T-helper 2 cell treated with Interferon-gamma antibody and Interleukin-4, amounts not matched to agents 5 μg/mL and 100 μg/mL, for 36 hours (primary cell): ENCODE measurements at regions not wholly inside any gene's neighbourhood (a gene's known extent, or its start where the extent isn't known, plus 50 kb on each side); places are given as distances from the start of the nearest gene placed in this dataset.

Experiments used
- DNase-seq: peaks from one replicate; pipeline ENCODE4 v3.0.0; 2021; ENCODE audit warnings: low spot score
- H3K27ac Mint-ChIP-seq: one replicate; pipeline ENCODE4 v1.8.0; 2021; ENCODE audit warnings: mild to moderate bottlenecking, mixed read lengths
- H3K27me3 Mint-ChIP-seq: one replicate; pipeline ENCODE4 v1.8.0; 2021; ENCODE audit warnings: low read depth, mixed read lengths
- H3K36me3 Mint-ChIP-seq: one replicate; pipeline ENCODE4 v1.8.0; 2021; ENCODE audit warnings: low read depth, mixed read lengths
- H3K4me1 Mint-ChIP-seq: one replicate; pipeline ENCODE4 v1.8.0; 2021; ENCODE audit warnings: low read depth, mixed read lengths
- H3K4me3 Mint-ChIP-seq: one replicate; pipeline ENCODE4 v1.8.0; 2022; ENCODE audit warnings: mild to moderate bottlenecking, moderate library complexity, mixed read lengths
- H3K9me3 Mint-ChIP-seq: one replicate; pipeline ENCODE4 v1.8.0; 2021; ENCODE audit warnings: mixed read lengths

DNA sequence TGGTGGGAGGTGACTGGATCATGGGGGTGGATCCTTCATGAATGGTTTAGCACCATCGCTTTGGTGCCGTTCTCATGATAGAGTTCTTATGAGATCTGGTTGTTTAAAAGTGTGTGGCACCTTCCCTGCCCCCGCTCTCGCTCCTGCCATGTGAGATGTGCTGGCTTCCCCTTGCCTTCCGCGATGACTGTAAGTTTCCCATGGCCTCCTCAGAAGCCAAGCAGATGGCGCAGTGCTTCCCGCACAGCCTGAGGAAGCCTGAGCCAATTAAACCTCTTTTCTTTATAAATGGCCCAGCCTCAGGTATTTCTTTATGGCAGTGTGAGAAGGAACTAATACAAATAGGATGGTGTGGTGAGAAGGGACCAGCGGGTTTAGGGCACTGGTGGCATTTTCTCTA lies 243.3 kb upstream of the CELF2 start:
- H3K4me1 Mint-ChIP-seq = no peaks in the 10 kb centered on the region
- DNase-seq = no peak
- H3K36me3 Mint-ChIP-seq = no peaks in the 10 kb centered on the region
- no peak overlapping the region for H3K27ac Mint-ChIP-seq
- no peak overlapping the region for H3K4me3 Mint-ChIP-seq
- H3K27me3 Mint-ChIP-seq = peaks cover 1% of the 10 kb centered on the region
- no peaks in the 10 kb centered on the region for H3K9me3 Mint-ChIP-seq

DNA sequence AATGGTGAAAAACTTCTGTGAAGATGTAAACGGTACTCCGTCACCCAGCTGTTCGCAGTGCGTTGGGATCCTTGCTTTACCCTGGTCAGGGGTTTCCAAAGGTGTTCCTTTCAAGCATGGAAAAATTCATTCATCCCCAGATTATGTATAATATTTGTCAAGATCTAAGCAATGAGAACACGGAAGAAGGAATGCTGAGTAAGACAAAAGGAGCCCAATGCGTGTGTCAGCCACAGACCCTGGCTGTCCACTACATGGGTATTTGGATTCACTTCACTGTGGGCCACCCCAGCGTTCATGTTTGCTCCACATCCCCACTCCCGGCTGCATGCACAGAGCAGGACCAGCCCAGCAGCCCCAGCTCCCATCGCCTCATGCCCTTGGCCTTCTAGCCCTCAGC lies 241.3 kb upstream of the CELF2 start:
- peaks cover 5% of the 10 kb centered on the region for H3K27me3 Mint-ChIP-seq
- H3K4me1 Mint-ChIP-seq = no peaks in the 10 kb centered on the region
- no peak overlapping the region for H3K4me3 Mint-ChIP-seq
- no peaks in the 10 kb centered on the region for H3K9me3 Mint-ChIP-seq
- no peak overlapping the region for H3K27ac Mint-ChIP-seq
- no peak for DNase-seq
- no peaks in the 10 kb centered on the region for H3K36me3 Mint-ChIP-seq

DNA sequence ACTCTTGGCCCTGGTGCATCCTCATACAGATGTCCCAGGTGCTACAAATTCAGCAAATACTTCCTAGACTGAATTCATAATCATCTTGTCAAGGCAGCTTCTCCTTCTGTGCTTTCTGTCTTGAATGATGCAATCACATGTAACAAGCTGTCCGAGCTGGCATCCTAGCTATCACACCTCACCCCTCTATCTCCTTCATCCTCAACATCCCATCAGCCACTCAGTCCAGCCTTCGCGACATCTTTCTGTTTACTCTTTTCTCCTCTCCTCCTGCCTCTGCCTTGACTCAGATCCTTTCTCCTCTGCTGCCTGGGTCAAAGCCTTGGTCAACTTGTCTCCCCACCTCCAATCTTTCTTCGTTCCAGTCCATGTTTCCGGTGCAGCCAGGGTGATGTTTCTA lies 240.4 kb upstream of the CELF2 start:
- peaks cover 5% of the 10 kb centered on the region for H3K27me3 Mint-ChIP-seq
- H3K4me1 Mint-ChIP-seq = no peaks in the 10 kb centered on the region
- no peaks in the 10 kb centered on the region for H3K9me3 Mint-ChIP-seq
- no peak overlapping the region for H3K4me3 Mint-ChIP-seq
- H3K27ac Mint-ChIP-seq = no peak overlapping the region
- H3K36me3 Mint-ChIP-seq = no peaks in the 10 kb centered on the region
- DNase-seq = no peak

DNA sequence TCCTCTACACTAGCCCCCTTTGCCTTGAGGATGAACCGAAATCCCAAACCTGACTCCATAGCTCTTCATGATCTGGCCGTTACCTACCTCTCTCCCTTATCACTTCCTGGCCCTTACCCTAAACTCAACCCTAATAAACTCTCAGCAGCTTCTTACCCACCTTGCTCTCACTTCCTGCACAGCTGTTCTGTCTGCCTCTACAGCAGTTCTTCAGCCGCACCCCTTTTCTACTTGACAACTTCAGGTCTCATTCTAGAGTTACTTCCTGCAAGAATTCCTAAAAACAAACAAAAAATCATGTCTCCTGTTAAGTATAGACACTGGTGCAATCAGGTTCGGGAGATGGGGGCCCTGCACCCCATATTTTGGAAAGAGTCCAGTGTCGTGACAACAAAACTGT lies 239.9 kb upstream of the CELF2 start:
- Mint-ChIP-seq H3K4me1 (no peaks in the 10 kb centered on the region), H3K27ac (no peak overlapping the region), H3K27me3 (peaks cover 5% of the 10 kb centered on the region), H3K4me3 (no peak overlapping the region), H3K36me3 (no peaks in the 10 kb centered on the region), H3K9me3 (no peaks in the 10 kb centered on the region)
- DNase-seq = no peak

DNA sequence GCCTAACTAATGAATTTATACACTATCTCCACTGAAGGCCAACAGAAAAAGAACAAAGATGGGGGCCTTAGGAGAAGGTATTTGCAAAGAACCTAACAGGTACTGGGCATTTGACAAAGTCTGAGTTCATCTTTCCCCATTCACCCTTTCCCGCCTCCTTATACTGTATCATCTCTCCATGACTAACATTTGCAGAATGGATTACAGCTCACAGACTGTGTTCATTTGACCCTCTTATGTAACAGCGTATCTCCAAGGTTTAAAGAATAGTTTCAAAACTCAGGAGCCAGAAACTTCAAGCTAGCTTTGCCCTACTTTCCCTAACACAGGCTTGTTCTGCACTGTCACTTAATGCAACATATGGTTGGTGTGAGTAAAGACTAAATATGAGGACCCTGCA lies 238.7 kb upstream of the CELF2 start:
- Mint-ChIP-seq H3K4me3 (no peak overlapping the region), H3K27me3 (peaks cover 5% of the 10 kb centered on the region), H3K36me3 (no peaks in the 10 kb centered on the region), H3K27ac (no peak overlapping the region), H3K4me1 (no peaks in the 10 kb centered on the region), H3K9me3 (no peaks in the 10 kb centered on the region)
- DNase-seq = no peak

DNA sequence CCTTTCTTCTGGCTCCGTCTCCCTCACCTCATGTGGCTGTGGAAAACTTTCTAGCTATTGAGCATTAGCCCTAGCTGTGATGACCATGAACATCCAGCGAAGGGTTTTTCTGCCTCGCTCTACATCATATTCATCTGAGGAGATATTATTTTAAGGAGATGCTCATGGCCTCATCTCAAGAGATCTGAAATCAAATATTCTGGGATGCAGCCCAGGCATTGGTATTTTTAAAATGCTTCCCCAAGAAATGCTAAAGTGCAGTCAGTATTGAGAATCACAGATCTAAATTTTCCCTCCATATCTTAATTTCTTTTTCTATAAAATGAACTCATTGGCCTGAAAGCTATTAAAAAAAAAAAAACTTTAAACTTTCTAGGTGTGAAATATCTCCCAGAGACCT lies 238.2 kb upstream of the CELF2 start:
- Mint-ChIP-seq H3K27ac (no peak overlapping the region), H3K27me3 (peaks cover 5% of the 10 kb centered on the region), H3K36me3 (no peaks in the 10 kb centered on the region), H3K9me3 (no peaks in the 10 kb centered on the region), H3K4me1 (no peaks in the 10 kb centered on the region), H3K4me3 (no peak overlapping the region)
- no peak for DNase-seq

DNA sequence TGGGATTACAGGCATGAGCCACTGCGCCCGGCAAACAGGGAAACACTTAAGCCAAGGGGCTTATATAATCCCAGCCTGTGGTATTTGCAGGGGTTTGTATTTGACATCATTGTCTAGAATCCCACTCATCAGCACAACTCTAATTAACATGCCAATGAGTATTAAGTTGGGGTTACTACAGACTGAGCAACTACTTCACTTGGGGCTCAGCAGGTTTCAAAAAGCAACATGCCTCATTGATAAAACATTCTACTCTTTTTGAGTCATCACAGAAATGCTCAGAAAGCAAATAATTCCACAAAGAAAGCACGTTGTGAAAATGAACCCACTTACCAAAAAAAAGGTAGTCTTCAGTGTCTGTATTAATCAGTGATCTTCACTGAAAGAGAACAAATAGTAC lies 236.9 kb upstream of the CELF2 start:
- DNase-seq = no peak
- no peak overlapping the region for H3K27ac Mint-ChIP-seq
- no peaks in the 10 kb centered on the region for H3K4me1 Mint-ChIP-seq
- H3K4me3 Mint-ChIP-seq = no peak overlapping the region
- H3K9me3 Mint-ChIP-seq = no peaks in the 10 kb centered on the region
- peaks cover 7% of the 10 kb centered on the region for H3K27me3 Mint-ChIP-seq
- H3K36me3 Mint-ChIP-seq = no peaks in the 10 kb centered on the region

DNA sequence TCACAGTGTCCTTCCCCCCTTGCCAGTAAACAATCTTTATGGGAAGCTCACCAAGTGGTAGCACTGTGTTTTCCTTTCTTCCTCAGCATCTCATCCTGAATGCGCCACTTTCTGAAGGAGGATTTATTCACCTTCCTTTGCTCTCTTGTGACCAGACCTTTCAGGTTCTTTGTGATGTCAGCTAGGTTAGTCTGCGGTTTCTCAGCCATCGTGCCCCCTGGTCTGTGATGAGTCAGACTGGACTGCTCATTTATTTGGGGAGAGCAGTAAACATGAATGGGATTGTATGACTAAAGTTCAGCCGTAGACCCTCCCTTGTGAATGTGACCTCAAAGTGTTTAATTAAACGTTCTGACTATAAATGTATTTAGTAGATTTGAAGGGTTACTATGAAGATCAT lies 235.1 kb upstream of the CELF2 start:
- DNase-seq = no peak
- no peaks in the 10 kb centered on the region for H3K9me3 Mint-ChIP-seq
- peaks cover 7% of the 10 kb centered on the region for H3K27me3 Mint-ChIP-seq
- no peaks in the 10 kb centered on the region for H3K36me3 Mint-ChIP-seq
- H3K4me3 Mint-ChIP-seq = no peak overlapping the region
- no peaks in the 10 kb centered on the region for H3K4me1 Mint-ChIP-seq
- no peak overlapping the region for H3K27ac Mint-ChIP-seq

DNA sequence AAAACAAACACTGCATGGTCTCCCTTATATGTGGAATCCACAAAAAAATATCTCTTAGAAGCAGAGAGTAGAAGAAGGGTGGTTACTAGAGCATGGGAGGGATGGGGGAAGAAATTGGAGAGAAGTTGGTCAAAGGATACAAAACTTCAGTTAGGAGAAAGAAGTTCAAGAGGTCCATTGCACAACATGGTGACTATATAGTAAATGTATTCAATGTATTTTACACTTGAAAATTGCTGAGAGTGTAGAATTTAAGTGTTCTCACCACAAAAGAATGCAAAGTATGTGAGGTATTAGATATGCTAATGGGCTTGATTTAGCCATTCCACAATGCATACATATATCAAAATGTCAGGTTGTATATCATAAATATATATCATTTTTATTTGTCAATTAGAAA lies 232.0 kb upstream of the CELF2 start:
- DNase-seq = no peak
- Mint-ChIP-seq H3K4me3 (no peak overlapping the region), H3K27me3 (peaks cover 4% of the 10 kb centered on the region), H3K9me3 (no peaks in the 10 kb centered on the region), H3K36me3 (no peaks in the 10 kb centered on the region), H3K4me1 (no peaks in the 10 kb centered on the region), H3K27ac (no peak overlapping the region)

DNA sequence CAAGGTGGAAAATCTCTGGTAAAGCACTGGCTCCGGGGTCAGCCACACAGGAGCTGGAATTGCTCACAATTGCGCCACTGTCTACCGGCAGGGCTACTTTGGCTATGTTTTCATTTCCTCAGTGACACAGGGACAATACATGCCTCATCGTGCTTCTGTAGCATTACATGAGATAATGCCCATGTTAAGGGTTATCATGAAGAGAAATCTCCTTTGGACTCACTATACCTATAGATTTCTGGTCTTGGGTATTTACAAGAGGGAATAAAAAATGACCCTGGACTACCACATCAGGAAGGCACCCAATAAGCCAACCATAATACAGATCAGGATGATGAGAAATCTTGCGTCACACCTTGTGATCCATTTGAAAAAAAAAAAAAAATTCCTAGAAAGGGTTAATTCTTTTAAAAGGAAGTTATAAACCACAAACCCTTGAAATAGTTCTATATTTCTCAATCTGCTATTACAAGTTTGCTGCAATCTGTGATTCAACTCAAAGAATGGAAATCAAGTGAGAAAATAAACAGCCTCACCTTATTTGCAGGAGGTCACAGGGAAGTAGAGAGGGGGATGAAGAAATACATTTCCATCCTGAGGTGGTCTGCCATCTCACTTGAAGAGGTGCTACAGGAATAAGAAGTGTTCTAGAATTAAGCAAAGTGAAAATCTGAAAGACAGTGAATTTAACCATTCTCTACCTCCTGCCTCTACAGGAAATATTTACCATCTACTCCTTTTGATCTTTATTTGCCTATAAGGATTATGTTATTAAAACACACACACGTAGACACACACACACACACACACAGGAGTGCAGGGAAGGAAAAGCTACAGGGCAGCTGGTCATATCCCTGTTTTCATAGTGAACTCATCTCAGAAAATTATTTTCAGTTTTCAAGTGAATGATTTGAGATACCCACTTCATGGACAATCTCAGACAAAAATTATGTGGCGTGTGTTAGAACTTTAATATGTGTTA lies 231.3 kb upstream of the CELF2 start:
- DNase-seq = no peak
- Mint-ChIP-seq H3K4me1 (no peaks in the 10 kb centered on the region), H3K27me3 (peaks cover 9% of the 10 kb centered on the region), H3K36me3 (no peaks in the 10 kb centered on the region), H3K4me3 (no peak overlapping the region), H3K27ac (no peak overlapping the region), H3K9me3 (no peaks in the 10 kb centered on the region)

DNA sequence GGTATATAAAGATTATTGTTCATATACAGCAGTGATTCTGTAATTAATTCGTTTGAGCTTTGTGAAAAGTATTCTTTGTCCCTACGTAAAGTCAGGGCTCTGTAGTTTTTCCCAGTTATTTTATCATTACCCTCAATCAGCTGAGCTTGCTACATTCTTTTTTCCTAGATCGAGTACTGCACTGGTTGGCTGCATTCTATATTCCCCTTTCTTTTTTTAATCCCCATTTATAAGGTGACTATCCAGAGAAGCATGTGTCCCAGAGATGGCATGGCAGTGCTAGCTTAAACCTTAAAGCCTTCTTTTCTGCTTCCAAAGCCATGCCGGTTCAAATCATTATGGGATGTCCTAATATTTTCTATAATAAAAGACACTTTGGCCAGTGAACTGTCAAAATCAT lies 230.1 kb upstream of the CELF2 start:
- Mint-ChIP-seq H3K4me1 (no peaks in the 10 kb centered on the region), H3K27ac (no peak overlapping the region), H3K27me3 (peaks cover 11% of the 10 kb centered on the region), H3K36me3 (no peaks in the 10 kb centered on the region), H3K4me3 (no peak overlapping the region), H3K9me3 (no peaks in the 10 kb centered on the region)
- no peak for DNase-seq

DNA sequence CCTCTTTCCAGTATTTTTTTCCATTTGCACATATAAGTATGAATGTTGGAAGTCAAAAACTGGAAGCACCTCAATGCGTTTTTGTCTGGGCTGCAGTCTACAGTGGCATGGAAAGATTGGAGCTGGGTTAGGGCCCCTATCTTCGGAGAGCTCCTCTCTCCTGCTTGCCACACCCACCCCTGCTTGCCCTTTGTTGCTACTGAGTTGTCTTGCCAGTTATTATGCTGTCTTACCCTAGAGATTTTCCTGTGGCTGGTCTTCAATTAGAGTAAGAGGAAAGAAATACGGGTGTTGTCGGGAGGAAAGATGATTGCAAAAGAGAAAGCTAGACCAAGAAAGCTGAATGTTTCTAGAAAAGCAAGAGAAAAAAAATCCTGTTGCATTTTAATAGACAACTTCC lies 228.9 kb upstream of the CELF2 start:
- Mint-ChIP-seq H3K9me3 (no peaks in the 10 kb centered on the region), H3K4me1 (no peaks in the 10 kb centered on the region), H3K36me3 (no peaks in the 10 kb centered on the region), H3K27ac (no peak overlapping the region), H3K27me3 (peaks cover 11% of the 10 kb centered on the region), H3K4me3 (no peak overlapping the region)
- no peak for DNase-seq

DNA sequence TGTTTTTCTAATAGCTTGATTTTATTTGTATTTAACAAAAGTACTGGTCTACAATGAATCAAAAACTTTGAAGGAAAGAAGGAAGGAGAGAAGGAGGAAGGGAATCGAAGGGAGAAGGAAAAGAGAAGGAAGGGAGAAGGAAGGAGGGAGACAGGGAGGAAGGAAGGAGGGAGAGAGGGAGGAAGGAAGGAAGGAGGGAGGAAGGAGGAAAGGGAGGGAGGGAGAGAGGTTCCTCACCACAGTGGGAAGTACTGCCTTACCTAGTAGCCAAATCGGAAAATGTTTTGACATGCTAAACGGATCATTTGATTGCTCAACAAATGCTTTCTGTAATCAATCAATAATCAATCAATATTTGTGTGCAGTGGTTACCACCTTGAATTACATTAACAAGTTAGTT lies 225.8 kb upstream of the CELF2 start:
- Mint-ChIP-seq H3K27ac (no peak overlapping the region), H3K9me3 (no peaks in the 10 kb centered on the region), H3K4me1 (no peaks in the 10 kb centered on the region), H3K27me3 (peaks cover 14% of the 10 kb centered on the region), H3K4me3 (no peak overlapping the region), H3K36me3 (no peaks in the 10 kb centered on the region)
- no peak for DNase-seq

DNA sequence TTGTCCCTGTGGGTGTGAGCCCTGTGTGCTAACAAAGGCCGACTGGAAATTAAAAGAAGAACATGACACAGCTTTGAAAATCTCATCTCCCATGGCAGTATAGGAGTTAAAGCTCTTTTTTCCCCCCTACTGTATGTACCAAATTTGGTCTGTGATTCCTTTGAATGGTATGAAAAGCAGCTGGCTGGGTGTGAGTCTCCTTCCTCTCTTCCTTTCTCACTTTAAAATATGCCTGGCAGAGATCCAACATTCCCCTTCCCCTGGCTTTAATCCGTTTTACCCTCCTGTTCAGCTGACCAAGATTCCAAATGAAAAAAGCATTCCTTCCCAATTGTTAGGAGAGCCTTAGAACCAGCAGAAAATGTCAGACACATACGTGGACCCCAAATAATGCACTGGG lies 225.0 kb upstream of the CELF2 start:
- no peaks in the 10 kb centered on the region for H3K9me3 Mint-ChIP-seq
- H3K36me3 Mint-ChIP-seq = no peaks in the 10 kb centered on the region
- no peak overlapping the region for H3K27ac Mint-ChIP-seq
- DNase-seq = no peak
- peaks cover 16% of the 10 kb centered on the region for H3K27me3 Mint-ChIP-seq
- no peaks in the 10 kb centered on the region for H3K4me1 Mint-ChIP-seq
- H3K4me3 Mint-ChIP-seq = no peak overlapping the region

DNA sequence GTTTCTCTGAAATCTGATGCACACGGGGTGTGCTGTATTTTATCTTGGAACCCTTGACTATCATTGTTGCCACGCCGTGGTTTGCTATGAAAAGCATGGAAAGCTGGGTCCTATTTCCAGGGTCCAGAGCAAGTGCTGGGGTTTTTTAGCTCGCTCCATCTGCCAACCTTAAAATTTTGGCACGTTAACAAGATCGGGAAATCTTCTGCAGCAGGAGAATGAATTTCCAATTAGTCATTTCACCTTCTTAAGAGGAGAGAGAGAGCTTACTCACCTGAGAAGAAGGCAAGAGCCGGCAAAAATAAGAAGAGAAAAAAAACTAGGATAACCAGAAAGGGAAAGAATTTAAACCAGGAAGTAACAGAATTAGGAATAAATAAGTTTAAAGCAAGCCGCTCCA lies 223.6 kb upstream of the CELF2 start:
- H3K4me3 Mint-ChIP-seq = no peak overlapping the region
- H3K36me3 Mint-ChIP-seq = no peaks in the 10 kb centered on the region
- H3K4me1 Mint-ChIP-seq = no peaks in the 10 kb centered on the region
- no peak for DNase-seq
- peaks cover 16% of the 10 kb centered on the region for H3K27me3 Mint-ChIP-seq
- H3K9me3 Mint-ChIP-seq = no peaks in the 10 kb centered on the region
- H3K27ac Mint-ChIP-seq = no peak overlapping the region
